Neural progenitor cell (in vitro differentiated cells): ENCODE measurements at regions not wholly inside any gene's neighbourhood (a gene's known extent, or its start where the extent isn't known, plus 50 kb on each side); places are given as distances from the start of the nearest gene placed in this dataset.

ENCODE experiments used
- DNase-seq: peaks from one replicate; pipeline ENCODE4 v3.0.0-alpha.2; 2016; ENCODE audit warnings: low spot score
- H2AFZ ChIP-seq: fragments of 200-600 bp; sonication (generic); replicated peaks from 2 replicates; pipeline ENCODE4 v1.6.1; 2016; ENCODE audit warnings: antibody characterized with exemption
- H3F3A ChIP-seq: fragments of 200-600 bp; sonication (generic); 2 replicates; pipeline ENCODE4 v1.6.1; 2016; ENCODE audit warnings: antibody characterized with exemption, low read depth
- H3K27ac ChIP-seq: fragments of 200-600 bp; sonication (generic); 2 replicates; pipeline ENCODE4 v1.5.1; 2016; ENCODE audit warnings: mild to moderate bottlenecking
- H3K27me3 ChIP-seq: fragments of 200-600 bp; sonication (generic); 2 replicates; pipeline ENCODE4 v1.6.1; 2016; ENCODE audit warnings: mild to moderate bottlenecking, moderate library complexity
- H3K36me3 ChIP-seq: fragments of 200-600 bp; sonication (generic); 2 replicates; pipeline ENCODE4 v1.5.1; 2016
- H3K4me1 ChIP-seq: fragments of 200-600 bp; sonication (generic); 2 replicates; pipeline ENCODE4 v1.6.1; 2016; ENCODE audit warnings: mixed run types
- H3K4me2 ChIP-seq: fragments of 200-600 bp; sonication (generic); 2 replicates; pipeline ENCODE4 v1.6.1; 2016
- H3K4me3 ChIP-seq: fragments of 200-600 bp; sonication (generic); 2 replicates; pipeline ENCODE4 v1.5.1; 2016
- H3K79me2 ChIP-seq: fragments of 200-600 bp; sonication (generic); 2 replicates; pipeline ENCODE4 v1.6.1; 2016; ENCODE audit warnings: low read depth
- H3K9ac ChIP-seq: fragments of 200-600 bp; sonication (generic); 2 replicates; pipeline ENCODE4 v1.6.1; 2016
- H3K9me3 ChIP-seq: fragments of 200-600 bp; sonication (generic); 2 replicates; pipeline ENCODE4 v1.5.1; 2016; ENCODE audit warnings: low read depth
- H4K20me1 ChIP-seq: fragments of 200-600 bp; sonication (generic); 2 replicates; pipeline ENCODE4 v1.6.1; 2016; ENCODE audit warnings: low read depth
- H3K27ac Mint-ChIP-seq: 3 replicates; pipeline ENCODE4 v1.8.0; 2021; ENCODE audit warnings: mixed read lengths
- H3K27me3 Mint-ChIP-seq: 2 replicates; pipeline ENCODE4 v1.8.0; 2022; ENCODE audit warnings: low read depth, mild to moderate bottlenecking, inconsistent platforms, moderate library complexity, mixed read lengths; ENCODE audit not compliant: insufficient read depth
- H3K36me3 Mint-ChIP-seq: 3 replicates; pipeline ENCODE4 v1.8.0; 2021; ENCODE audit warnings: mixed read lengths
- H3K4me1 Mint-ChIP-seq: 3 replicates; pipeline ENCODE4 v1.8.0; 2021; ENCODE audit warnings: mixed read lengths
- H3K4me3 Mint-ChIP-seq: 3 replicates; pipeline ENCODE4 v1.8.0; 2021; ENCODE audit warnings: mild to moderate bottlenecking, moderate library complexity, mixed read lengths
- H3K9me3 Mint-ChIP-seq: 3 replicates; pipeline ENCODE4 v1.8.0; 2020; ENCODE audit warnings: mixed read lengths
- CTCF ChIP-seq: fragments of 200-600 bp; sonication (generic); IDR thresholded peaks from 2 replicates; pipeline ENCODE4 v1.5.1; 2017; ENCODE audit warnings: antibody characterized with exemption, mild to moderate bottlenecking
- EZH2 ChIP-seq: fragments of 200-600 bp; sonication (generic); IDR thresholded peaks from 2 replicates; pipeline ENCODE4 v1.6.1; 2017; ENCODE audit warnings: antibody characterized with exemption, mild to moderate bottlenecking, moderate library complexity
- EZH2phosphoT487 ChIP-seq: fragments of 200-600 bp; sonication (generic); IDR thresholded peaks from 2 replicates; pipeline ENCODE4 v1.6.1; 2017; ENCODE audit warnings: antibody characterized with exemption

- Mint-ChIP-seq H3K4me1 (no peaks in the 10 kb centered on the region), H3K36me3 (no peaks in the 10 kb centered on the region), H3K27me3 (peaks cover 10% of the 10 kb centered on the region), H3K27ac (no peak overlapping the region), H3K9me3 (no peaks in the 10 kb centered on the region), H3K4me3 (no peak overlapping the region)
- Histone ChIP-seq H3K4me3 (no peak overlapping the region), H2AFZ (no peak overlapping the region), H3K9me3 (no peaks in the 10 kb centered on the region), H3F3A (peaks cover 6% of the 10 kb centered on the region), H3K27me3 (no peaks in the 10 kb centered on the region), H3K9ac (no peak overlapping the region), H4K20me1 (no peaks in the 10 kb centered on the region), H3K4me2 (no peak overlapping the region), H3K27ac (no peak overlapping the region), H3K4me1 (peaks cover 11% of the 10 kb centered on the region), H3K79me2 (no peaks in the 10 kb centered on the region), H3K36me3 (no peaks in the 10 kb centered on the region)
- TF ChIP-seq EZH2 = no peak
- TF ChIP-seq CTCF = no peak
- TF ChIP-seq EZH2phosphoT487 = no peak
- DNase-seq = peak; percentile 38
Observed at GRCh38 chr2:238709325-238710025, 138.4 kb upstream of the TWIST2 start.

- Histone ChIP-seq H3K4me3 (no peak overlapping the region), H3K27me3 (no peaks in the 10 kb centered on the region), H3K4me2 (no peak overlapping the region), H3K9ac (no peak overlapping the region), H3K27ac (no peak overlapping the region), H3F3A (peaks cover 6% of the 10 kb centered on the region), H3K79me2 (no peaks in the 10 kb centered on the region), H3K9me3 (no peaks in the 10 kb centered on the region), H4K20me1 (no peaks in the 10 kb centered on the region), H2AFZ (no peak overlapping the region), H3K36me3 (no peaks in the 10 kb centered on the region), H3K4me1 (peaks cover 11% of the 10 kb centered on the region)
- Mint-ChIP-seq H3K27ac (no peak overlapping the region), H3K4me1 (no peaks in the 10 kb centered on the region), H3K9me3 (no peaks in the 10 kb centered on the region), H3K27me3 (peaks cover 9% of the 10 kb centered on the region), H3K4me3 (no peak overlapping the region), H3K36me3 (no peaks in the 10 kb centered on the region)
- DNase-seq = no peak
- TF ChIP-seq CTCF (no peak), EZH2phosphoT487 (no peak), EZH2 (no peak)
Observed at GRCh38 chr2:238710032-238710735, 137.7 kb upstream of the TWIST2 start.

GRCh38 chr2:238710787-238711186 lies 137.1 kb upstream of the TWIST2 start:
- H3K27me3 Mint-ChIP-seq = peaks cover 7% of the 10 kb centered on the region
- no peaks in the 10 kb centered on the region for H3K36me3 Mint-ChIP-seq
- H3K27ac ChIP-seq = no peak overlapping the region
- no peaks in the 10 kb centered on the region for H3K9me3 Mint-ChIP-seq
- no peak overlapping the region for H3K4me2 ChIP-seq
- H4K20me1 ChIP-seq = no peaks in the 10 kb centered on the region
- H2AFZ ChIP-seq = no peak overlapping the region
- TF ChIP-seq CTCF (no peak), EZH2phosphoT487 (no peak), EZH2 (no peak)
- no peaks in the 10 kb centered on the region for H3K4me1 Mint-ChIP-seq
- peaks cover 6% of the 10 kb centered on the region for H3F3A ChIP-seq
- peaks cover 11% of the 10 kb centered on the region for H3K4me1 ChIP-seq
- H3K27me3 ChIP-seq = no peaks in the 10 kb centered on the region
- no peak overlapping the region for H3K27ac Mint-ChIP-seq
- H3K9ac ChIP-seq = no peak overlapping the region
- H3K36me3 ChIP-seq = no peaks in the 10 kb centered on the region
- H3K9me3 ChIP-seq = no peaks in the 10 kb centered on the region
- H3K4me3 ChIP-seq = no peak overlapping the region
- no peak overlapping the region for H3K4me3 Mint-ChIP-seq
- H3K79me2 ChIP-seq = no peaks in the 10 kb centered on the region
- DNase-seq = no peak
